Caki2 (cell line): ENCODE measurements at regions not wholly inside any gene's neighbourhood (a gene's known extent, or its start where the extent isn't known, plus 50 kb on each side); places are given as distances from the start of the nearest gene placed in this dataset.

Experiments
- DNase-seq: peaks from one replicate; pipeline ENCODE4 v3.0.0-alpha.2; 2015; ENCODE audit warnings: low read depth
- in situ Hi-C: cut with HindIII; loops from 2 replicates; pipeline ENCODE4 v1.10.0; 2016; ENCODE audit warnings: low sequenced_read_pairs, low pct_unique_long_range_greater_than_20kb, mixed read lengths

DNA sequence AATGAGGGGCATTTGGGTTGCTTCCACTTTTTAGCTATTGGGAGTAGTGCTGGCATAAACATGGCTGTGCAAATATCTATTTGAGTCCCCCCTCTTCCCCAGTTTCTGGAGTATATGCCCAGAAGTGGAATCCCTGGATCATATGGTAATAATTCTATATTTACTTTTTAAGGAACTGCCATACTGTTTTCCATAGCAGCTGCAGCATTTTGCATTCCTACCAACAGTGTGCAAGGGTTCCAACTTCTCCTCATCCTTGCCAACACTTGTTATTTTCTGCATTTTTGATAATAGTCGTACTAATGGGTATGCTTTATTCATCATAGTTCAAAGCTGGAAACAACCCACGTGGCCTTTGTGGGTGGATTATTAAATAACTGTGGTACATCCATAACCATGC lies 883.5 kb downstream of the TBC1D22A start:
- in situ Hi-C loops: no loop called here
- no peak for DNase-seq

DNA sequence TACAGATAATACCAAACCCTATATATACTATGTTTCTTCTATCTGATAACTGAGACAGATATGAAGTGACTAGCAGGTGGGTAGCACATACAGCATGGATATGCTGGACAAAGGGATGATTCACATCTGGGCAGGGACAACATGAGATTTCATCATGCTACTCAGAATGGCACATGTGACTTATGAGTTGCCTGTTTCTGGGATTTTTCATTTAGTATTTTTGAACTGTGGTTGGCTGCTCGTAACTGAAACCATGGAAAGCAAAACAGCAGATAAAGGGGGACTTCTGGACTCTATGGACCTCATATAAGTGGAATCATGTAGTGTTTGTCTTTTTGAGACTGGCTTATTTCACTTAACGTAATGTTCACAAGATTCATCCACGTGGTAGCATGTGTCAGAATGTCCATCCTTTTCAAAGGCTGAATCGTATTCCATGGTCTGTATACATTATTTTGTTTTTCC lies 883.0 kb downstream of the TBC1D22A start:
- in situ Hi-C loops: no loop called here
- DNase-seq: no peak

GRCh38 chr22:47634347-47634746 lies 871.9 kb downstream of the TBC1D22A start:
- in situ Hi-C loops: no loop called here
- DNase-seq: no peak

GRCh38 chr22:47633111-47633510 lies 870.7 kb downstream of the TBC1D22A start:
- no peak for DNase-seq
- in situ Hi-C loops: no loop called here

DNA sequence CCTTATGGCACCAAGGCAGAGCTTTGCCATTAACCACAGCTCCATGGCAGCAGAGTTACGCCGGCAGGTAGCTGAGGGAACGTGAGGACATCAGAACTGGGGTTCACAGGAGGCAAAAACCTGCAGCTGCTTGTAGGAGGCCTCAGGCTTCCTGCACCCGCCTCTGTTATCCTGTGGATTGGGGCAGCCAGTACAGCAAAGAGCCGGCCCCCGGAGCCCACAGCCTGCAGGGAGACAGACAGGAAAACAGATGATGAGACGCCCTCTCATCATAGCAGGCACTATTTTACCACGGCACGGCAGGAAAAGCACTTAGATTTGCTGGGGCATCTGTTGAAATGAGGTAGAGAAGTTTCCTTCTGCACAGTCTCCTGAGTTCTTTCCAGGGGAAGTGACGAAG lies 870.3 kb downstream of the TBC1D22A start:
- DNase-seq: no peak
- in situ Hi-C loops: no loop called here

- in situ Hi-C loops: no loop called here
- DNase-seq: no peak
These were observed 869.2 kb downstream of the TBC1D22A start for GRCh38 chr22:47631571-47632102.

GRCh38 chr22:47630741-47631534 lies 868.5 kb downstream of the TBC1D22A start:
- in situ Hi-C loops: no loop called here
- no peak for DNase-seq

DNA sequence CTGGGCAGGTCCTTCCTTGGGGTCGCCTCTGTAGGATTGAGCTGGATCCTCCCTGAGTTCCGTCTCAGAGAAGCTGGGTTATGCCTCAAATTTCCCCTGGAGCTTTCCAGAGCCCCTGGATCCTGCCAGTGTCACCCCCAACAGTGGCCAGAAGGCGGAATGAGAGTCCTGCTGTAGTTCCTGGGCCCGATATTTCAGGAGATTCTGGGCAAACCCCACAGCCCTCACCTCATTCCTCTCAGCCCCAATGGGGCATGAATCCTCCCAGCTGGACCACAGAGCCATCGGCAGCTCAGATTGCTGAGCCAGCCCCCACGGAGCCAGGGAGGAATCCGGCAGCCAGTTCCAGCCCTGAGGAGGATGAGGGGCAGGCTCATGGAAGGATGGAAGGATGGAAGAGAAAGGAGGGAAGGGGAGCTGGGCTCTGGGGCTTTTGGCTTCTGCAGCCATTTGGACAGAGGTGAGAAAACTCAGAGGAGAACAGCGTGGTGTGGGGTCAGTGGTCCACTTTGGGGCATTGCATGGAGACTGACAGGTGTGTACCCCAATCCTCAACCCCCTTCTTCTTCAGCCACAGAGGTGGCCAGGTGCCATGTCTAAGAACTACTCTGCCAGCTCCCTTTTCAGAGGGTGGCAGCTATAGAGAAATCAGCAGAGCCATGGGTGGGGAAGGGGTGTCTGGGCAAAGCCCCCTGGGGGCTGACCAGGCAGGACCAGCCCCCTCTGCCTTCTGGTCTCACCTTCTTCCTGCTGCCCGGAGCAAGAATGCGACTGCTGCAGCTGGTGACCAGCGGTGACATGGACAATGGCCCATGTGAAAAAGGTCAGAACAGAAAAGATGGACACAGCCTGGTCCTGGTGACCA lies 867.6 kb downstream of the TBC1D22A start:
- in situ Hi-C loops: no loop called here
- DNase-seq: no peak

GRCh38 chr22:47629273-47629711 lies 866.8 kb downstream of the TBC1D22A start:
- no peak for DNase-seq
- in situ Hi-C loops: no loop called here

DNA sequence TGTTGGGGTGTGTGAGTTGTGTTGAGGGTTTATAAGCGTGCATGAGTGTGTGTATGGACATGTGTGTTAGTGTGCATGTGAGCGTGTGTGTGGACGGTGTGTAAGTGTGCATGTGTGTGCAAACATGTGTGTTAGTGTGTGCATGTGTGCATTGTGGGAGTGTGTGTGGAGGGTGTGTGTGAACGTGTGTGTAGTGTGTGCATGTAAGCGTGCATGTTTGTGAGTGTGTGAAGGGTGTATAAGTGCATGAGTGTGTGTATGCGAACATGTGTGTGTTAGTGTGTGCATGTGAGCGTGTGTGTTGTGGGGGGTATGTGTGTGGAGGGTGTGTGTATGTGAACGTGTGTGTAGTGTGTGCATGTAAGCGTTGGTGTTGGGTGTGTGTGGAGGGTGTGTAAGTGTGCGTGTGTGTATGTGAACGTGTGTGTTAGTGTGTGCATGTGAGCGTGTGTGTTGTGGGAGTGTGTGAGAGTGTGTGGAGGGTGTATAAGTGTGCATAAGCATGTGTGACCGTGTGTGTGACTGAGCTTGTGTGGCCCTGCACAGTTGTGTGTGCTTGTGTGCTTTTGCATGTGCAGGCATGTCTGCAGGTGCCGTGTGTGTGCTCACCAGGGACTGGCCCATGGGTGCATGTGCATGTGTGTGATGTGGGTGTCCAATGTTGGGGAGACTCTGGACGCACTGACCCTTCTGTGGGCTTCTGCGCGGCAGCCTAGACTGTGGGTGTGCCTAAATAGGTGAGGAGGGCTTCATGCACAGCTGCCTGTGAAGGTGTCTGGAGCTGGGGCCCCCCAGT lies 866.2 kb downstream of the TBC1D22A start:
- in situ Hi-C loops: no loop called here
- no peak for DNase-seq

- in situ Hi-C loops: no loop called here
- DNase-seq: no peak
These were observed 865.3 kb downstream of the TBC1D22A start for GRCh38 chr22:47627556-47628253.

- no peak for DNase-seq
- in situ Hi-C loops: no loop called here
These were observed 864.3 kb downstream of the TBC1D22A start for GRCh38 chr22:47626428-47627390.

- no peak for DNase-seq
- in situ Hi-C loops: no loop called here
These were observed 863.3 kb downstream of the TBC1D22A start for GRCh38 chr22:47625531-47626427.

DNA sequence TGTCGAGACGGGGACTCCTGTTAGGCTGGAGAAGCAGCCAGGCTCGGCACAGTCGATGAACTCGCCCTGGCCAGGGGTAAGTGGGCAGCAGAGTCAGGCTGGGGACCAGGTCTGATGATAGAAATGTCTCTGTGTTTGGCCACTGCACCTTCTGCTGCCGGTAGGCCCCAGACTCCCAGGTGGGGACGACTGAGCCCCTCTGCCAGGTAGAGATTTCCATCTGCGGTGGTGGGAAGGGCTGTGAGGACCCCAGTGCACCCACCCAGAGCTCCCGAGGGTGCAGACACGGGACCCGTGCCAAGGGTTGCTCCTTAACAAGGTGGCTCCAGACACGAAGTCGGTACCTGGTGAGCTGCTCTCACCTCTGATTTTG lies 862.5 kb downstream of the TBC1D22A start:
- in situ Hi-C loops: no loop called here

GRCh38 chr22:47624252-47625012 lies 862.0 kb downstream of the TBC1D22A start:
- in situ Hi-C loops: no loop called here
- DNase-seq: no peak

More for the DNA sequence above, 862.5 kb downstream of the TBC1D22A start:
- no peak for DNase-seq
